H1 (cell line): ENCODE measurements at regions not wholly inside any gene's neighbourhood (a gene's known extent, or its start where the extent isn't known, plus 50 kb on each side); places are given as distances from the start of the nearest gene placed in this dataset.

Source experiments
- CTCF ChIA-PET: fragments of 300-600 bp; sonication (Branson Sonifier 250); formaldehyde crosslinking; loops from one replicate; lab custom pipeline; 2021; ENCODE audit not compliant: partially characterized antibody; lab: Charles Lee
- POLR2A ChIA-PET: fragments of 300-600 bp; sonication (Branson Sonifier 250); formaldehyde crosslinking; loops from one replicate; lab custom pipeline; 2021; ENCODE audit warnings: inconsistent platforms; ENCODE audit not compliant: partially characterized antibody; lab: Charles Lee
- DNase-seq, 2 experiments: peaks; one replicate each; pipeline versions ENCODE4 v3.0.0 to v3.0.0-alpha.2; 2010 to 2022; ENCODE audit warnings: low spot score in 2 of 2, low read depth in 1 of 2, mixed read lengths in 1 of 2
- FAIRE-seq: peaks from 2 replicates; lab custom pipeline; 2011; peaks lifted over from hg19 to GRCh38; lab: Jason Lieb, UNC
- H2AFZ ChIP-seq: 2 replicates; pipeline ENCODE4 v1.8.1; 2012; ENCODE audit warnings: low read length, inconsistent platforms
- H2AK5ac ChIP-seq: 2 replicates; pipeline ENCODE4 v1.6.1; 2013; ENCODE audit warnings: low read depth, low read length
- H2BK120ac ChIP-seq: replicated peaks from 2 replicates; pipeline ENCODE3; 2013; ENCODE audit warnings: low read depth, low read length, inconsistent platforms
- H2BK12ac ChIP-seq: 2 replicates; pipeline ENCODE4 v1.6.1; 2013; ENCODE audit warnings: low read depth, low read length
- H2BK15ac ChIP-seq: 2 replicates; pipeline ENCODE4 v1.6.1; 2013; ENCODE audit warnings: low read length
- H2BK20ac ChIP-seq: 2 replicates; pipeline ENCODE4 v1.6.1; 2013; ENCODE audit warnings: low read length
- H2BK5ac ChIP-seq: 2 replicates; pipeline ENCODE4 v1.6.1; 2013; ENCODE audit warnings: low read depth, low read length
- H3K14ac ChIP-seq: 2 replicates; pipeline ENCODE4 v1.6.1; 2013; ENCODE audit warnings: inconsistent platforms; ENCODE audit not compliant: insufficient read length
- H3K18ac ChIP-seq: 2 replicates; pipeline ENCODE4 v1.6.1; 2013; ENCODE audit warnings: low read length; ENCODE audit errors: extremely low read depth
- H3K23ac ChIP-seq: 2 replicates; pipeline ENCODE4 v1.6.1; 2013; ENCODE audit warnings: inconsistent platforms; ENCODE audit not compliant: insufficient read length
- H3K23me2 ChIP-seq: 2 replicates; pipeline ENCODE4 v1.6.1; 2013; ENCODE audit warnings: low read depth, low read length
- H3K27ac ChIP-seq: 2 replicates; pipeline ENCODE4 v1.6.1; 2011; ENCODE audit warnings: low read depth, low read length, inconsistent platforms
- H3K27me3 ChIP-seq, 4 experiments: replicated peaks in 1 of 4; 1 replicate in 1 of 4; 2 replicates in 3 of 4; pipeline versions ENCODE4 v1.6.1 to v1.8.1; 2011 to 2013; ENCODE audit warnings: low read length in 3 of 4, mild to moderate bottlenecking in 3 of 4, inconsistent platforms in 2 of 4, mixed read lengths in 2 of 4, moderate library complexity in 1 of 4; ENCODE audit not compliant: control insufficient read depth in 3 of 4, insufficient read depth in 3 of 4; ENCODE audit errors: extremely low read depth in 1 of 4
- H3K36me3 ChIP-seq, 4 experiments: 2 replicates each; pipeline versions ENCODE4 v1.6.1 to v1.8.1; 2011 to 2013; ENCODE audit warnings: mild to moderate bottlenecking in 4 of 4, low read length in 3 of 4, moderate library complexity in 2 of 4, control low read depth in 1 of 4, inconsistent platforms in 1 of 4; ENCODE audit not compliant: insufficient read depth in 4 of 4, control insufficient read depth in 2 of 4
- H3K4ac ChIP-seq: replicated peaks from 2 replicates; pipeline ENCODE3; 2013; ENCODE audit warnings: low read length, low read depth, mixed read lengths, inconsistent platforms; ENCODE audit not compliant: insufficient read length
- H3K4me1 ChIP-seq, 4 experiments: replicated peaks in 1 of 4; 1 replicate in 1 of 4; 2 replicates in 3 of 4; pipeline versions ENCODE4 v1.6.1 to v1.8.1; 2011 to 2013; ENCODE audit warnings: low read length in 3 of 4, inconsistent platforms in 2 of 4, mixed read lengths in 1 of 4; ENCODE audit not compliant: insufficient read depth in 4 of 4, control insufficient read depth in 3 of 4
- H3K4me2 ChIP-seq, 2 experiments: 2 replicates each; pipeline versions ENCODE4 v1.6.1 to v1.8.1; 2011 to 2013; ENCODE audit warnings: low read depth in 2 of 2, low read length in 2 of 2, control low read depth in 1 of 2, inconsistent platforms in 1 of 2, mild to moderate bottlenecking in 1 of 2; ENCODE audit not compliant: insufficient read depth in 1 of 2
- H3K4me3 ChIP-seq, 4 experiments: fragments of 200-600, 300-600 bp in 1 of 4; sonication (generic), shearing (Covaris generic), sonication (Bioruptor Twin) in 1 of 4; 2 replicates each; pipeline versions ENCODE4 v1.5.1 to v1.8.1; 2011 to 2016; ENCODE audit warnings: low read length in 4 of 4, low read depth in 3 of 4, control low read depth in 2 of 4, inconsistent platforms in 2 of 4, mild to moderate bottlenecking in 2 of 4, mixed read lengths in 1 of 4, moderate library complexity in 1 of 4; ENCODE audit not compliant: insufficient read depth in 2 of 4; ENCODE audit errors: extremely low read depth in 1 of 4
- H3K56ac ChIP-seq: replicated peaks from 2 replicates; pipeline ENCODE3; 2013; ENCODE audit warnings: low read depth, mild to moderate bottlenecking, mixed read lengths, low read length, inconsistent platforms; ENCODE audit not compliant: insufficient read length
- H3K79me1 ChIP-seq: 2 replicates; pipeline ENCODE4 v1.6.1; 2013; ENCODE audit warnings: low read depth, low read length, control low read depth
- H3K79me2 ChIP-seq, 2 experiments: 2 replicates each; pipeline versions ENCODE4 v1.6.1 to v1.8.1; 2012 to 2013; ENCODE audit warnings: low read length in 2 of 2, mild to moderate bottlenecking in 2 of 2, inconsistent platforms in 1 of 2; ENCODE audit not compliant: insufficient read depth in 2 of 2, control insufficient read depth in 1 of 2
- H3K9ac ChIP-seq, 4 experiments: replicated peaks in 1 of 4; 1 replicate in 1 of 4; 2 replicates in 3 of 4; pipeline versions ENCODE4 v1.6.1 to v1.8.1; 2011 to 2013; ENCODE audit warnings: low read depth in 3 of 4, low read length in 3 of 4, control low read depth in 2 of 4, mild to moderate bottlenecking in 2 of 4, moderate library complexity in 2 of 4, inconsistent platforms in 1 of 4; ENCODE audit errors: extremely low read depth in 1 of 4
- H3K9me3 ChIP-seq, 2 experiments: 2 replicates each; pipeline versions ENCODE4 v1.6.1 to v1.8.1; 2012 to 2013; ENCODE audit warnings: mild to moderate bottlenecking in 2 of 2, moderate library complexity in 2 of 2, control low read depth in 1 of 2, inconsistent platforms in 1 of 2, low read depth in 1 of 2, low read length in 1 of 2, mixed read lengths in 1 of 2; ENCODE audit not compliant: insufficient read depth in 2 of 2
- H4K20me1 ChIP-seq, 2 experiments: replicated peaks in 1 of 2; 2 replicates each; pipeline versions ENCODE3 to v1.8.1; 2011 to 2013; ENCODE audit warnings: inconsistent platforms in 2 of 2, low read length in 2 of 2, mild to moderate bottlenecking in 1 of 2; ENCODE audit not compliant: insufficient read depth in 2 of 2, control insufficient read depth in 1 of 2
- H4K5ac ChIP-seq: 2 replicates; pipeline ENCODE4 v1.6.1; 2013; ENCODE audit warnings: low read length, low read depth, mixed read lengths, inconsistent platforms; ENCODE audit not compliant: insufficient read length
- H4K8ac ChIP-seq: 2 replicates; pipeline ENCODE4 v1.8.0; 2013; ENCODE audit warnings: mild to moderate bottlenecking, moderate library complexity, low read length, inconsistent platforms; ENCODE audit not compliant: insufficient read depth; ENCODE audit errors: extremely low read depth
- H4K91ac ChIP-seq: replicated peaks from 2 replicates; pipeline ENCODE3; 2013; ENCODE audit warnings: low read length, mixed read lengths, inconsistent platforms; ENCODE audit not compliant: insufficient read length
- CEBPB ChIP-seq: IDR thresholded peaks from 2 replicates; pipeline ENCODE4 v1.6.1; 2012; ENCODE audit warnings: low read depth, low read length
- TAF1 ChIP-seq: IDR thresholded peaks from 2 replicates; pipeline ENCODE4 v1.6.1; 2011; ENCODE audit warnings: mild to moderate bottlenecking, low read depth, low read length
- WGBS, 2 experiments: shearing (Covaris generic) in 1 of 2; methylation state at CpG; one replicate each; pipeline versions ENCODE4 v1.1.6 to v1.1.7; 2013 to 2015; ENCODE audit warnings: low lambda C conversion rate in 2 of 2, mixed read lengths in 2 of 2, inconsistent platforms in 1 of 2, low coverage in 1 of 2, missing lambda C conversion rate in 1 of 2; ENCODE audit not compliant: insufficient replicate concordance in 2 of 2, insufficient coverage in 1 of 2, insufficient read length in 1 of 2; ENCODE audit errors: extremely low coverage in 1 of 2, missing lambda C conversion rate in 1 of 2; 5-methylcytosine and 5-hydroxymethylcytosine counted together

- Histone ChIP-seq H3K4me3 (no peak overlapping the region), H2AFZ (no peak overlapping the region), H2BK5ac (no peak overlapping the region), H2BK12ac (no peak overlapping the region; the same call in 1 of the 2 replicates), H2BK15ac (no peak overlapping the region), H3K23ac (no peak overlapping the region), H3K4ac (no peak overlapping the region), H2AK5ac (0 out of 2 replicates have a peak overlapping the region, but pooled peaks have one; percentile 41), H3K23me2 (no peaks in the 10 kb centered on the region), H3K27ac (no peak overlapping the region), H3K9ac (no peak overlapping the region), H3K79me2 (no peaks in the 10 kb centered on the region), H2BK20ac (peak overlapping the region; percentile 36; the same call in 1 of the 2 replicates), H3K27me3 (no peaks in the 10 kb centered on the region), H3K9me3 (no peaks in the 10 kb centered on the region), H3K79me1 (no peaks in the 10 kb centered on the region), H3K4me2 (peak overlapping the region; percentile 3 to 25), H3K18ac (no peak overlapping the region), H3K4me1 (peaks cover 3 to 21% (median 18%) of the 10 kb centered on the region in 4 experiments), H4K91ac (peak overlapping the region; percentile 37), H4K5ac (peak overlapping the region; percentile 55), H3K14ac (no peak overlapping the region), H2BK120ac (peak overlapping the region; percentile 21), H4K8ac (no peak overlapping the region), H3K56ac (no peak overlapping the region), H3K36me3 (no peaks in the 10 kb centered on the region), H4K20me1 (no peaks in the 10 kb centered on the region)
- peak; percentile 24 for FAIRE-seq
- POLR2A ChIA-PET: interaction anchor here (1.2 to 4.2 kb wide), 2 partner anchors 105 to 137 kb away, joined by 3 to 33 read pairs; partner anchors contain the start of gene CITED2
- peak; percentile 51; the same call in 1 of the 2 replicates for TF ChIP-seq CEBPB
- TF ChIP-seq TAF1: no peak
- 71% methylated on average over 10 of the region's 10 CpGs; no CpG with 5 or more reads in 1 of the 2 experiments for WGBS, 2 experiments
- CTCF ChIA-PET: interaction anchor here (1.2 to 2.3 kb wide), 2 partner anchors 105 to 111 kb away, joined by 4 to 5 read pairs; no protein-coding TSS in a partner anchor
- DNase-seq: no peak
These were observed 106.1 kb upstream of the CITED2 start for GRCh38 chr6:139480356-139481165.
